ENCODE measurements at regions not wholly inside any gene's neighbourhood (a gene's known extent, or its start where the extent isn't known, plus 50 kb on each side); places are given as distances from the start of the nearest gene placed in this dataset.

- TF ChIP-seq ETV6 (conservative IDR thresholded peaks at IDR 0.05 in 1 of 2, IDR thresholded peaks at IDR 0.05 in 1 of 2; ENCODE audit: borderline replicate concordance in 1 of 2, low read depth in 1 of 2) = no peak
- no peak for TF ChIP-seq MYC (IDR thresholded peaks at IDR 0.05; ENCODE audit: insufficient read depth, insufficient read length, insufficient replicate concordance, low read length, severe bottlenecking)
- TF ChIP-seq MXI1 (IDR thresholded peaks at IDR 0.05; ENCODE audit: low read depth, low read length) = no peak
- TF ChIP-seq HDAC6 (IDR thresholded peaks at IDR 0.05; ENCODE audit: unreplicated experiment) = no peak
- no peak for TF ChIP-seq ZSCAN29 (IDR thresholded peaks at IDR 0.05)
- no peak for TF ChIP-seq STAT1 (conservative IDR thresholded peaks at IDR 0.05)
- TF ChIP-seq RAD51 (IDR thresholded peaks at IDR 0.05) = no peak
- TF ChIP-seq HDAC2 (IDR thresholded peaks at IDR 0.05) = no peak
- TF ChIP-seq, protein P1, sequence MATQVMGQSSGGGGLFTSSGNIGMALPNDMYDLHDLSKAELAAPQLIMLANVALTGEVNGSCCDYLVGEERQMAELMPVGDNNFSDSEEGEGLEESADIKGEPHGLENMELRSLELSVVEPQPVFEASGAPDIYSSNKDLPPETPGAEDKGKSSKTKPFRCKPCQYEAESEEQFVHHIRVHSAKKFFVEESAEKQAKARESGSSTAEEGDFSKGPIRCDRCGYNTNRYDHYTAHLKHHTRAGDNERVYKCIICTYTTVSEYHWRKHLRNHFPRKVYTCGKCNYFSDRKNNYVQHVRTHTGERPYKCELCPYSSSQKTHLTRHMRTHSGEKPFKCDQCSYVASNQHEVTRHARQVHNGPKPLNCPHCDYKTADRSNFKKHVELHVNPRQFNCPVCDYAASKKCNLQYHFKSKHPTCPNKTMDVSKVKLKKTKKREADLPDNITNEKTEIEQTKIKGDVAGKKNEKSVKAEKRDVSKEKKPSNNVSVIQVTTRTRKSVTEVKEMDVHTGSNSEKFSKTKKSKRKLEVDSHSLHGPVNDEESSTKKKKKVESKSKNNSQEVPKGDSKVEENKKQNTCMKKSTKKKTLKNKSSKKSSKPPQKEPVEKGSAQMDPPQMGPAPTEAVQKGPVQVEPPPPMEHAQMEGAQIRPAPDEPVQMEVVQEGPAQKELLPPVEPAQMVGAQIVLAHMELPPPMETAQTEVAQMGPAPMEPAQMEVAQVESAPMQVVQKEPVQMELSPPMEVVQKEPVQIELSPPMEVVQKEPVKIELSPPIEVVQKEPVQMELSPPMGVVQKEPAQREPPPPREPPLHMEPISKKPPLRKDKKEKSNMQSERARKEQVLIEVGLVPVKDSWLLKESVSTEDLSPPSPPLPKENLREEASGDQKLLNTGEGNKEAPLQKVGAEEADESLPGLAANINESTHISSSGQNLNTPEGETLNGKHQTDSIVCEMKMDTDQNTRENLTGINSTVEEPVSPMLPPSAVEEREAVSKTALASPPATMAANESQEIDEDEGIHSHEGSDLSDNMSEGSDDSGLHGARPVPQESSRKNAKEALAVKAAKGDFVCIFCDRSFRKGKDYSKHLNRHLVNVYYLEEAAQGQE (IDR thresholded peaks at IDR 0.05; ENCODE audit: low read depth, low read length) = no peak
- TF ChIP-seq EED (IDR thresholded peaks at IDR 0.05; ENCODE audit: low read depth) = no peak
- TF ChIP-seq CTCF (IDR thresholded peaks at IDR 0.05 in 2 of 3, conservative IDR thresholded peaks at IDR 0.05 in 1 of 3; ENCODE audit: control insufficient read depth in 2 of 3, extremely low read depth in 1 of 3, insufficient read depth in 1 of 3, low read depth in 3 of 3, low read length in 3 of 3) = no peak
- no peak for TF ChIP-seq POLR2AphosphoS2 (IDR thresholded peaks at IDR 0.05; ENCODE audit: low read depth, low read length)
- no peak for TF ChIP-seq SMAD5 (IDR thresholded peaks at IDR 0.05; ENCODE audit: low read depth)
- TF ChIP-seq RAD21 (IDR thresholded peaks at IDR 0.05; ENCODE audit: insufficient read depth, low read depth, low read length) = no peak
These were observed 528.8 kb upstream of the GRAMD2B start for GRCh38 chr5:125894383-125894782.

Data from GM12878 (cell line).